SKM-1 (cell line): ENCODE measurements at regions not wholly inside any gene's neighbourhood (a gene's known extent, or its start where the extent isn't known, plus 50 kb on each side); places are given as distances from the start of the nearest gene placed in this dataset.
A peak's percentile ranks its signal among the peaks of the same experiment; 100 is the strongest.

Source experiments
- DNase-seq: peaks from one replicate; lab custom pipeline; 2025; ENCODE audit not compliant: unreplicated experiment; lab: John Stamatoyannopoulos, UW

DNA sequence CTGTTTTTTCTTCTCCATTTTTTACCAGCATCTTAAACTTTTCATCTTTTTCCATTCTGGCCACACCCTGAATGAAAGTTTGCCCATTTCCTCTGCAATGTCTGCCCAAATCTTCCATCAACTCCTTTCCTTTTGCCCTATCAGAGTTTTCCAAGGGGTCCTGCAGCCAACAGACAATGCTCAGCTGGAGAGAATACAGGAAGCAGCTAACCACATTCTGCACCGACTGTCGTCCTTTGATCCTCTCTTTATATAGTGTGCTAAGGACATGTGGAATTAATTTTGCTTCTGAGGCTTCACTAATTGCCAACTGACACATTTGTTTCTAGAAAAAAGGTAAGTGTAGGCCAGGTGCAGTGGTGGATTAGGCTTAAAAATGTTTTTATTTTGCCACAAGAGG is 50.5 kb upstream of the DLX2 start:
- no peak for DNase-seq

DNA sequence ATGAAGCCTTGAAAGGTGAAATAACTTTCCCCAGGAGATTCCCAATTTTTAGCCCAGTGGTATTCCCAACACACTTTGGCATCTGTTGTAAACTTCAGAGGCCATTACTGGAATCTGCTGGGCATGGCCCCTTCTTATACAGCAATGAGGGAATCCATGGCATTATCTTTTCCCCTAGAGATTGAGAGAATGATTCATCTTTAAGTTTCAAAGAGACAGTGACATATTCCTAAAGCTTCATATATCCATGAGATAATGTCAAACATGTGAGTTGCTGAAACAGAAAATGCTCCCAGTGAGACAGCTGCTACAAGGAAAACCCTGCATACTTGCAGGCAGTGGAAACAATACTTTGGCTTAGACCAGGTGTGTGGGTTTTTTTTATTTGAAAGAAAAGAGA is 51.1 kb upstream of the DLX2 start:
- DNase-seq: no peak

DNA sequence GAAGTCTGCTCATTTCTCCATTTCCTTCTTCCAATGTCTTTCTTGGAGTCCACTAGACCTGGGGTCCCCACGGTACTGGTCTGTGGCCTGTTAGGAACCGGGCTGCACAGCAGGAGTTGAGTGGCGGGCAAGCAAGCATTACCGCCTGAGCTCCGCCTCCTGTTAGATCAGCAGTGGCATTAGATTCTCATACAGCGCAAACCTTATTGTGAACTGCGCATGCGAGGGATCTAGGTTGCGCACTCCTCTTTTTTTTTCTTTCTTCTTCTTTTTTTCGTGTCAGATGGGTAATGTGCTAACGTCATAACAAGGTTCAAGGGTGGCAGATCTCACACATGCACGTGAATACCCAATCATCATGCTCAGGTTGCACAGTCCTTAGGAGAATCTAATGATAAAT is 53.1 kb upstream of the DLX2 start:
- DNase-seq: no peak

DNA sequence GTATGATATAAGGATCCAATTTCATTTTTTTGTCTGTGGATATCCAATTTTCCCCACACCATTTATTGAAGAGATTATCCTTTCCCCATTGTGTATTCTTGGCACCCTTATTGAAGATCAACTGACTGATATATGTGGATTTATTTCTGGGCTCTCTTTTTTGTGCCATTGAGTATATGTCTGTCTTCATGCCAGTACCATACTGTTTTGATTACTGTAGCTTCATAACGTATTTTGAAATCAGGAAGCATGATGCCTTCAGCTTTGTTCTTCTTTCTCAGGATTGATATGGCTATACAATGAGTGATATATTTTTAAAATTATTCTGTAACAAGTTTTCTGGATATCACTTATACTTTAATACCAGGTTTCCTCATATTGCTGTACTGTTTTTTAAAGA is 58.1 kb upstream of the DLX2 start:
- DNase-seq: no peak

DNA sequence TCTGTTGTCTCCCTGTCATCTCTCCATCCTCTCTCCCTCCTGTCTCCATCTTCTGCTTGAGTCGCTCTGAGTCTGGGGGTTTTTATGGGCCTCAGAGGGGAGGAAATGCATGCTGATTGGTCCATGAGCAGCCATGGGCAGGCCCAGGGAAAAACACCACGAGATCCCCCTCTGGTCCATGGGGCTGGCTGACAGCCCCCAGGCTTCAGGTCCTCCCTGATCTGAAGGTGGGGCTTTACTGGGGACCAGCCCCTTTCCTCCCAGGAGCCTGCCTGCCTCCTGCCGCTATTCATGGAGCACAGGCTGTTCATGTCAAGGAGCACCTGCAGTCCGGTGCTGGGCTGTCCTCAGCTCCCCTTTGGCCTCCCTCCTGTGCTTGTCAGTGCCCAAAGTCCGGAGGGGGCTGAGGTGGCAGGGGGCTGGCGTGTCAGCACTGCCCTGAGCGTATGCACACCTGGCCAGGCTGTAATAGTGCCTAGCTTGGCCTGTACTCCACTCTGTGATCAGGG is 59.6 kb upstream of the DLX2 start:
- DNase-seq: no peak

DNA sequence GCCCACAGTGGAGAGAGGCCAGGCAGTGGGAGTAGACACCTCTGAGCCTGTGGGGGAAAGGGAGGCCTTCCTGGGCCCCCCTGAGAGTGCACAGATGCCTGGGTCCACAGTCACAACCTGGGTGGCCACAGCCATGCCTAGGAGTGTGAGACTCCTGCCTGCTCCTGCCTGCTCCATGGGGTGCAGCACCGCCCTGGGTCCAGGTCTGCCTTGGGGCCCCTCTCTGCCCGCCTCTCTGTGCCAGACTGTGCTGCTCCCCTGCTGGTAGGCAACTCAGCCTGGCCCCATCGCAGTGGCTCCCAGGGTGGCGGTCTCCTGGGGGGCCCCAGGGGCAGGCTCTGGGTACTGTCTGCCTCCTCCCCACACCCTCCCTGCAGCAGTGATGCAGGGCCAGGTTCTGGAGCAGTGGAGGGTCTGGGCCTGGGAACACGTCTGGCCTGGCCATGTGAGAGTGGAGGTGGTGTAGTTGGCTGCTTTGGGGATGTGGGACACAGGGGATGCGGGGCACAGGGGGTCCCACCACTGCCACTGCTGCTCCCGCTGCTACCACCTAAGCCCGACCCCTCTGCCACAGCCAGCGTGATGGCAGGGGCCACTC is 60.1 kb upstream of the DLX2 start:
- DNase-seq: no peak

DNA sequence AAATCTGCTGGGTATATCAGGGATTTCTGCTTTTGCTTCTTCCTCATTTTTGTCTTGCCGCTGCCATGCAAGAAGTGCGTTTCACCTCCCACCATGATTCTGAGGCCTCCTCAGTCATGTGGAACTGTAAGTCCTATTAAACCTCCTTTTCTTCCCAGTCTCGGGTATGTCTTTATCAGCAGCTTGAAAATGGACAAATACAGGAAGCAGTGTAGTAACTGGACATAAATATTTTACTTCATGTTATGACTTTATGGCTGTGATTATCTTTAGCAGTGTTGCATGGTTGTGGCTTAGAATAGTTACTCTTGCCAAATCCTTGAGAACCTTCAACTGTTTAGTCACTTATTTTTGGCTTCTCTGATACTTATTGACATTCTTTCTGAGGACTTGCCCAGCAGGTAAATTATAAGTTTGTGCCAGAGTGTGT is 66.2 kb upstream of the DLX2 start:
- peak; percentile 65 for DNase-seq

DNA sequence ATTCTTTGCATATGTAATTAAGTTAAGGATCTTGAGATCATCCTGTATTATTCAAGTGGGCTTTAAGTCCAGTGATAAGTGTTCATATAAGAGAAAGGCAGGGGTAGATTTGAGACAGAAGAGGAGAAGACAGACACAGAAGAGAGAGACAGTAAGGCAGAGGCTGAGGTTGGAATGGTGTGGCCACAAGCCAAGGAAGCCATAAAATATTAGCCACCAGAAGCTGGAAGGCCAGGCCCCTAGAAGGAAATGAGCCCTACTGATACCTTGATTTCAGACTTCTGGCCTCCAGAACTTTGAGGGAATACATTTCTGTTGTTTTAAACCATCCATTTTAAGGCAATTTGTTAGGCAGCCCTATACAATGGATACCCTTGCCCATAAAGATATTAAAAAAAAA is 66.9 kb upstream of the DLX2 start:
- DNase-seq: no peak

DNA sequence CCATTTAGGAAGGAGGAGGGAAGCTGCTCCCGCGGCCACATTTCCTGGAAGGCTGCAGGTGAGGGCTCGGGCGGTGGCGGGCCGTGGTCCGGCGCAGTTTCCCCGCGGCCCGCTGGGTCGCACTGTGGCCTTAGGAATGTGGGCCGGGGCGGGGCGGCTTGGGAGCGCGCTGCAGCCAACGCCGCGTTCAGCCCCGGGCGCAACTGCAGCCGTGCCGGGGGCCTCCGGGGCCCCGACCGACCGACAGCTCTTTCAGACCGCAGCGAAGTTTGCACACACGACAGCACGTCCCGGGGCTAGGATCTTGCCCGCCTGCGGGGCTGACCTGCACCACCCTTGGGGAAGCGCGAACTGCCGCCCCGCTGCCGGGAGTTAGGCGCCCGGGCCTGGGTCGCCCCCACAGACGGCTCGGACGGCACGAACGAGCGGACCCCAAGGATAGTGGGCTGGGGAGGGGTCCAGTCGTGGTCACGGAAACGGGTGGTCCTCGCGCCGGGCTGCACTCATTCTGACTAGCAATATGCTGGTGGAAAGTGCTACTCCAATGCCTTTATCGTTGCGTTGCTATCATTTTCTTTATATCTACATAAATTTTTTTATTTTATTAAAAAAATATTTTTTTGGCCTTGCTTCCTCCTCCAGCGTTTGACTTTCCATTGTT is 69.9 kb upstream of the DLX2 start:
- peak; percentile 43 for DNase-seq

DNA sequence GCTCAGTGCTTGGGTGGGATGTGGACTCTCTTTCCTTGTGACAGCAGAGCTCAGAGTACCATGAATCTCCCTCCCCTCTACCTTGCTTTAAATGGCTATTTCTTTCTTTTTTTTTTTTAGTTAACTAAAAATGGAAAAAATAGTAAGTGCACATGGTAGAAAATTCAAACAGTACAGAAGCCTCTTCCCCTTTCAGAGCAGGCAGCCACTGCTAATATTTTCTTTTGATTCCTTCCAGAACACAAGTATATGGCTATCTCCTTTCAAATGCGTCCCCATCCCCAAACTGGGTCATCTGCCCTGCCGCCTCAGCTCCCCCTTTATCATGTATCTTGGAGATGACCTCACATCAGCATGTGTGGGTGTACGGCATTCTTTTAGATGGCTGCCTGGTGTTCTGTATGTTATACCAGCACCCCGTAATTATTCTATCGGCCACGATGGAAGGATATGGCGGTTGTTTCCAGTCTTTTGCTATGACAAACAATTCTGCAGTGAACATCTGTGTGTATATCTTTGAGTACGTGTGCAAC is 70.5 kb upstream of the DLX2 start:
- DNase-seq: no peak

DNA sequence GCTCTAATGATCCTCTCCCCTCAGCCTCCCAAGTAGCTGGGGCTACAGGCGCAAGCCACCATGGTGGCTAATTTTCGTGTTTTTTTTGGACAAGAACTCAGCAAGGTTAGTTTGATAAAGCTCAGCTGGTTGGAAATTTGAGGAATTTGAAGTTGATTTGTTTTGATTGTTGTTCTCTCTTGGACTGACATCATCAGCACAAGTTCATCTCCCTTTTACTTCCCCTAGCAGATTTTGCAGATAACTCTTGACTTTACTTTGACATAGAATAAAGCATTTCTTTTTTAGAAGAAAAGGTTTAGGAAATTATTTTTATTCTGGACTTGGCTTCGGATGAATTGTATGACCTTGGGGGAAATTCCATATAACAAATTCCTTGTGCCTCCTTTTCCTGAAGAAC is 74.9 kb upstream of the DLX2 start:
- no peak for DNase-seq

DNA sequence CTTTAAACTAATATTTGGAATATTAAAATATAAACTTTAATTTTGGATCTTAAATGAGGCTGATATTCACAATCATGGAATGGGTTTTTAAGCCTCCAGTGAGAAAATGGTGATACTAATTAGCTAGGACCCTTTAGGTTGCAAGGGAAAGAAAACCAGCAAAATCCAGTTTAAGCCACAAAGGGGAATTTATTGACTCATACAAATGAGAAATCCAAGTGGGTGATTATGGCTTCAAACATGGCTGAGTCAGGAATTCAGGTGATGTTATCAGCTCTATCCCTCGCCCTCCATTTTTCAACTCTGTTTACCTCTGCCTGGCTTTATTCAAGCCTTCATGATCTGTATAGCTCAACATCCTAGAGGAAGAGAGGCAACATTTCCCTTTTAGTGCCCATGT is 75.3 kb upstream of the DLX2 start:
- no peak for DNase-seq

DNA sequence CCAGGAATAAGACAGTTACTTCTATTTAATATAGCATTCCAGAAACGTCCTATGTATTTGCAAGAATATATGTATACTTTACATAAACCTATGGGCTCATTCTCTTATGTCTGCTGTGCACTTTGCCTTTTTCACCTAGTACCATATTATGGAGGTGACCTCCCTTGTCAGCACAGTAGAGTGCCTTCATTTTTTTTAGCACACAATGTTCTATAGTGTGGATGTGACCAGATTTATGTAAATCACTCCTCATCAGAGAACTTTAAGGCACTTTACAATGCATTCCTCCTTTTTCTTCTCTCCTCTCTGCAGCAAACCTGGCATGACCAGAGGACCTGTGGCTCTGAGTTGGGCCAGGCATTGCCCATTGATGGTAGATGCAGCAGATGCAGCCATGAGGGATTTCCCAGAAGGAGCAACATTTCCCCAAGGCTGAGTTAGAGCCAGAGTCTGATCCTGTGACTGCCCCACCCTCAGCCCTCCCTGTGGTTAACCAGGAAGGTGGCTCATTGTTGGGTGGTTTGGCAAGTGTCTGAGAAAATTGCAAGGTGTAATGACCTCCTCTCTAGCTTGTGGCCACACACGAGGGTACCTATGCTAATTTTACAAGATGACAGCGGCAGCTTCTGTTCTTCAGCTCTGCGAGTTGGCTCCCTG is 76.5 kb upstream of the DLX2 start:
- no peak for DNase-seq

DNA sequence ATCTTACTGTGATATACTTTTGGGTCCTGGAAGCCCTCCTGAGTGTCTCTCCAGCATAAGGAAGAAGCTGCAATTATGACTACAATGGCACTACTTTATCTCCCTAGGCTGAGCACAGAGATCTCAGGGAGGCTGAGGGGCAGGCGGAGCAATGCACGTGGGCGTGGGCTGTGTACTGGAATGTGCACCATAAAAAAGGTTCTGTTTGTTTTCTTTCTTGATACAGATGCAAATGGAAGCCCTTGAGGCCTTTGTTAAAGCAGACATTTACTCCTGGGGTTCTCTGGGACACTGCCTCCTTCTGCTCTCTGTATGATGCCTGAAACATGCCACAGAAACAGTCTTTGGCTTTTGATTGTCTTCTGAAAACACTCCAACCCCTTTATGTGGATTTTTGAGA is 79.1 kb upstream of the DLX2 start:
- no peak for DNase-seq

DNA sequence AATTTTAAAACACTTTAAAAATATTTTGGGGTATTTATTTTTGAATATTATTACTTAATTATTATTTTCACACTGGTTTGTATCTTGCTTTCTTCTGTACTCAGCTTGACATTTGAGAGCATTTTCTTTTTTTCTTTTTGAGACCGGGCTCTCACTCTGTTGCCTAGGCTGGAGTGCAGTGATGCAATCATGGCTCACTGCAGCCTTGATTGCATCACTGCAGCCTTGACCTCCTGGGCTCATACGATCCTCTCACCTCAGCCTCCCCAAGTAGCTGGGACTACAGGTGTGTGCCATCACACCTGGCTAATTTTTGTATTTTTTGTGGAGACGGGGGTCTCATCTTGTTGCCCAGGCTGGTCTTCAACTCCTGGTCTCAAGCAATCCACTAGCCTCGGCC is 79.9 kb upstream of the DLX2 start:
- no peak for DNase-seq

DNA sequence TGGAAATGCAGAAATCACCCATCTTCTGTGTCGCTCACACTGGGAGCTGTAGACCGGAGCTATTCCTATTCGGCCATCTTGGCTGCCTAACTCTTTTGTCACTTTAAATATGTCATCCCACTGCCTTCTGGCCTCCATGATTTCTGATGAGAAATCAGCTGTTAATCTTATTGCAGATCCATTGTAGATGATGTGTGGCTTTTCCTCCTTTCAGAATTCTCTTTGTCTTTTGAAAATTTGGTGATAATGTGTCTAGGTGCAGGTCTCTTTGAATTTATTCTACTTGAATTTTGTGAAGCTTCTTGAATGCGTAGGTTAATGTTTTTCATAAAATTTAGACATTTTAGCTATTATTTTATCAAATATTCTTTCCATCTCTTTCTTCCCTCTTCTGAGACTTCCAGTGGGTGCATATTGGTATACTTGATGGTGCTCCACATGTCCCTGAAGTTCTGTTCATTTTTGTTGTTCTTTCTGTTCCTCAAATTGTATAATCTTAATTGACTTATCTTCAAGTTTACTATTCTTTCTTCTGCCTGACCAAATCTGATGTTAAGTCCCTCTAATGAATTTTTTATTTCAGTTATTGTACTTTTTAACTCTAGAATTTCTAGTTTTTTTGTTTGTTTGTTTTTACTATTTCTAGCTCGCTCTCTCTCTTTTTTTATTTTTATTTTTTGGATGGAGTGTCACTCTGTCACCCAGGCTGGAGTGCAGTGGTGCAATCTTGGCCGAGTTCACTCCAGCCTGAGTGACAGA is 90.8 kb upstream of the DLX2 start:
- no peak for DNase-seq

DNA sequence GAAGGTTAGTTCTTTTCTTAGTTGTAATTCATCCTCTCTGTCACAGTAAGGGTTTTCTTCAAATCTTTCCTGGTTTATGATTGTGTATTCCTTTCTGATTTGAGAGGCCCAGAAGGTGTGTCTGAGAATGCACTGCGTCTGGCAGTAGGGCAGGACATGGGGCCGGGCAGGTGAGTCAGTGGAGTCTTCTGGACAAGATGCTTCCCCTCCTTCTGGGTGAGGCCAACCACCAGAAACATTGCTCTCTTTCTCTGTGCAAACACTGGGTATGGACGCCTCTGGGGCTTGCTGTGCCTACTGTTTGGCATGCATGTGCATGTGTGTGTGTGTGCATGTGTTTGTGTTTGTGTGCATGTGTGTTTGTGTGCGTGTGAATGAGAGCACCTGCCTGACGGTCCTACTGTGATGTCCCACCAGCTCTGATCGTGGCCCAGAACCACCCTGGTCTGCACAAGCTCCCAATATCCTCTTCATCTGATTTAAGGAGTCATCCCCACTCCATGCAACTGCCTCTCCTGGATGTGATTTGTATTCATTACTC is 93.2 kb upstream of the DLX2 start:
- no peak for DNase-seq

DNA sequence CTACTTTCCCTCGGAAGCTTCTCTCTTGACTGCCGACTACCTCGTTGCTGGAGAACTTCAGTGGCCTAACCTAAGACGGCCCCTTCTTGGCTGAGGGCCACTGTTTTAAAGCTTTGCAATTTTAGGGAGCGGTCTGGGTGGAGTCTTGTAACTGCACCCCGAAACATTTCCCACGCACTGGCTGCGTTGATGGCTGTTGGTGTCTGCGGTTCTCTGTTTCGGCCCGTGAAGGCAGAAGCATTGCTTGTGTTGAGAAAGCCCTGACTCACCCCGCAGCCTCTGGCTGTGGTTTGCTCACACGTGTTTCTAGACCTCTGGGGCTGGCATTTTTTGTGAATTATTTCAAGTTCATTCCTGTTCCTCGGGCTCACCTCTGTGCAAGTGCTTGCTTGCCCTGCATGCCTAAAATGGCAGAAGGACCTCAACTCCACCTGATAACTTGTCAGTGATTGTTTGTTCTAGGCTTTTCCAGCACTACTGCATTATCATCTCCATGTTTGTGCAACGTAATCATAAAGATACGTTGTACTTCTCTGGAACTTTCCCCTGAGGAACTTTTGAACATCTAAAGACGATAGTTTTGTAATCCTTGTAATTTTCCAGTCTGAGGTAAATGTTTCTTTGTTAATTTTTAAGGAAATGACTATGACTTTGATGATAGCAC is 94.2 kb upstream of the DLX2 start:
- peak; percentile 90 for DNase-seq

DNA sequence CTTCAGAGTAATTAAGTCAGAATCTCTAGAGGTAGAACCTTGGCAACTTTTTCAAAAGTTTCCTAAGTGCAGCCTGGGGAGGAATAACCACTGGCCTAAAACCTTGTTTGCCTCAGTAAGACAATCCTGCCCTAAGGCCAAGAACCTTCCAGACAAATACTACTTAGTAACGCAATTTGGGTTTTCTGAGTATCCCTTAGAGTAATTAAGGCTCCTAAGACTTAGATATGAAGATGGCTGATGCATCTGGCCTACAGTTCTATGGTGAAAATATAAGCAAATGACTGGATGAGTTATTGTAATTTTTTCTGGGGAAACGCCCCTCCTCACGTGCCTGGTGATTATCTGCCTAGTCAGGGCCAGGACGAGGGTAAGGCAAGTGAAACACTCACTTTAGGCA is 95.7 kb upstream of the DLX2 start:
- DNase-seq: no peak

DNA sequence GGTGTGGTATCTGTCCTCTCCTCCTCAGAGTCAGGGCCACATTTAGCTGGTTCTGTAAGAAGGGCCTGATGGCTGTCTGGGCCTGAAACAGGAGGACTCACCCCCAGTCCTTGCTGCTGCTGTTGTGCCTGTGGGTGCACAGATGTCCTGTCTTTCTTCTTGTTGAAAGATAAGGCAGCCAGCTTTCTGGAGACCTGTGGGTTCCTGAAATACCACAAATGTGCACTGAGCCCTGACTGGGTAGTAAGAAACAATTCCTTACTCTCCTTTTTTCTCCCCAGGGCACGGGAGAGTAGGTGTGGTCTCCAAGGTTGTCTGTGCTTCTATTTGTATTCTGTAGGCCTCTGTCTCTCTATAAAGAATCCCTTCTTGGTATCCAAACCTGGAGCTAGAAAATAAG is 96.2 kb upstream of the DLX2 start:
- DNase-seq: no peak
